Activated CD4-positive, alpha-beta memory T cell treated with anti-CD3 and anti-CD28 coated beads for 36 hours (primary cell): ENCODE measurements at regions not wholly inside any gene's neighbourhood (a gene's known extent, or its start where the extent isn't known, plus 50 kb on each side); places are given as distances from the start of the nearest gene placed in this dataset.
"Not testable (repeated sequence)": the region's sequence is repeated elsewhere in the genome, so short reads cannot be mapped to it uniquely, and the experiment has no call there.

ENCODE experiments used
- CTCF ChIA-PET: fragments of 350-600 bp; sonication (Branson Sonifier 250); formaldehyde crosslinking; loops from one replicate; lab custom pipeline; 2021; ENCODE audit warnings: antibody characterized with exemption, inconsistent platforms; lab: Charles Lee
- POLR2A ChIA-PET: fragments of 350-600 bp; sonication (Branson Sonifier 250); formaldehyde crosslinking; loops from one replicate; lab custom pipeline; 2021; ENCODE audit warnings: antibody characterized with exemption; lab: Charles Lee
- DNase-seq: peaks from one replicate; pipeline ENCODE4 v3.0.0-alpha.2; 2020
- H3K27ac Mint-ChIP-seq: one replicate; pipeline ENCODE4 v1.8.0; 2021; ENCODE audit warnings: mixed read lengths
- H3K27me3 Mint-ChIP-seq: one replicate; pipeline ENCODE4 v1.8.0; 2021; ENCODE audit warnings: mixed read lengths
- H3K36me3 Mint-ChIP-seq: one replicate; pipeline ENCODE4 v1.8.0; 2021; ENCODE audit warnings: mixed read lengths
- H3K4me1 Mint-ChIP-seq: one replicate; pipeline ENCODE4 v1.8.0; 2021; ENCODE audit warnings: low read depth, mixed read lengths
- H3K4me3 Mint-ChIP-seq: one replicate; pipeline ENCODE4 v1.8.0; 2021; ENCODE audit warnings: mild to moderate bottlenecking, mixed read lengths
- H3K9me3 Mint-ChIP-seq: one replicate; pipeline ENCODE4 v1.8.0; 2021; ENCODE audit warnings: mixed read lengths
- intact Hi-C: fragments of 100-400 bp; cut with micrococcal nuclease; formaldehyde crosslinking; loops from one replicate; pipeline ENCODE4 v1.15.1; 2023

DNA sequence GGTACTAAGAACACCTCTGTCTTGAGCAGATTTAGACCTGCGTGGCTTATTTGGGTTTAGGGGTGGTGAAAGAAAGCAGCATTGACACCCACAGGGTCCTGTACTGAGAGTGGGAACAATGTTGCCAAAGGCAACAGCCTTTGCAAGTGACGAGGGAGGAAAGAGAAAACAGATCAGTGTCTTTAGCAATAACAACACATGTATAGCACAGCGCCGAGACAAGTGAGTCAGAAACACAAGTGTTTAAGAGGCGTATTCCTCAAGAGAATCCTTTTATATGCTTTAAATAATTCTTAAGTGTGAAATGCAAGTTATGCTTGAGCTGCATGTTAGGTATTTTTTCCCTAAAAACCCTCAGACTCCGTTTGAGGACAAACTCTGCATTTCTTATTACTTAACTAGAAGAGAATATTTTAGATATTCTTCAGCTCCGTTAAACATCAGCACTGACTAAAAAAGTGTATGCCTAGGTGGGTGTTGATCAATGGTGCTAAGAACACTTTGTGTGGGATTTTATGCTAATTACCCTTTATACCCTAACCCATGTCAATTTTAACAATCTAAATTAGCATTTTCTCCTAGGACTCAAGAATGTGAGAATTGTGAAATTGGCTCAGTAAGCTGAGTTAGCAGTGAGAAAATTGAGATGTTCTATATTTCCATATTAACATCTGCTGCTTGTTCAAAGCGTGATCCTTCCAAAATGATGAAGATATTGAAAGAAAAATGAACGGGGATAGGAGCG, 1095.4 kb upstream of the CELF2 start:
- no peak overlapping the region for H3K27ac Mint-ChIP-seq
- H3K4me1 Mint-ChIP-seq, result no peaks in the 10 kb centered on the region
- ChIA-PET POLR2A (no interaction called here), CTCF (no interaction called here)
- peaks cover 1% of the 10 kb centered on the region for H3K27me3 Mint-ChIP-seq
- DNase-seq, result no peak
- intact Hi-C loops, result no loop called here
- H3K9me3 Mint-ChIP-seq, result no peaks in the 10 kb centered on the region
- H3K4me3 Mint-ChIP-seq, result no peak overlapping the region
- no peaks in the 10 kb centered on the region for H3K36me3 Mint-ChIP-seq

DNA sequence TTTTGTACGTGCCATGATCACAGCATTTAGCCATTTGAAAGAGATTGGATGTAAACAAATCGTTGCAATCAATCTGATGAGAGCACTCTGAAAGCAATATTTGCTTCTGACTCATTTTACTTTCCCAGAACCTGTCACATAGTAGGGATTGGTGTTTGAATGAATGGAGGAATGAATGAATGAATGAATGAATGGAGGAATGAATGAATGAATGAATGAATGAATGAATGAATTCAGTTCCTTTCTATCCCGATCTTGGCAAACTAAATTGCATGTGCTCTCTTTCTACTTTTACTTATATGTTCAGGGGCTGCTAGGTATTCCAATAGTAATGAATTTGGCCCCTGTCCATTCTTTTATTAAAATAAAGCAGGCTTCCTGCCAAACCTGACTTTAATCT, 1091.7 kb upstream of the CELF2 start:
- Mint-ChIP-seq H3K4me1 (no peaks in the 10 kb centered on the region), H3K27ac (no peak overlapping the region), H3K4me3 (no peak overlapping the region), H3K36me3 (no peaks in the 10 kb centered on the region), H3K27me3 (peaks cover 1% of the 10 kb centered on the region), H3K9me3 (no peaks in the 10 kb centered on the region)
- intact Hi-C loops, result no loop called here
- CTCF ChIA-PET, result no interaction called here
- POLR2A ChIA-PET, result no interaction called here
- DNase-seq, result no peak

DNA sequence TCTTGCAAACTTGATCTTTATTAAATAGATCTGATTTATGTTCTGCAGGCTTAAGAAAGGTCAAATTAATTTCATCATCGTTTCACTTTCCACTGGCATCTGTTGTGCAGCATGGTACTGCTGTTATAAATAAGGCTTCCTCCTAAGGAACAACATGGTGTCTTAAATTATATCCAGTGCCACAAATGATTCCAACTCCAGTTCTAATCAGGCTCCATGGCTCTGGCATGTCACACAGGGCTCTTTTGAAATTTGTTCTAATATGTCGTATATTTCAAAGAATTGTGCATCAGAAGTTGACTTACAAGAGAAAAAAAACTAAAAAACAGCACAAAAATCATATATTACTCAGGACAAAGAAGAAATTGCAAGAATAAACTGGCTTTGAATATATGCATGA, 1090.8 kb upstream of the CELF2 start:
- no peak for DNase-seq
- Mint-ChIP-seq H3K36me3 (no peaks in the 10 kb centered on the region), H3K27ac (no peak overlapping the region), H3K4me3 (no peak overlapping the region), H3K27me3 (peaks cover 1% of the 10 kb centered on the region), H3K9me3 (no peaks in the 10 kb centered on the region), H3K4me1 (no peaks in the 10 kb centered on the region)
- CTCF ChIA-PET, result no interaction called here
- intact Hi-C loops, result no loop called here
- POLR2A ChIA-PET, result no interaction called here

DNA sequence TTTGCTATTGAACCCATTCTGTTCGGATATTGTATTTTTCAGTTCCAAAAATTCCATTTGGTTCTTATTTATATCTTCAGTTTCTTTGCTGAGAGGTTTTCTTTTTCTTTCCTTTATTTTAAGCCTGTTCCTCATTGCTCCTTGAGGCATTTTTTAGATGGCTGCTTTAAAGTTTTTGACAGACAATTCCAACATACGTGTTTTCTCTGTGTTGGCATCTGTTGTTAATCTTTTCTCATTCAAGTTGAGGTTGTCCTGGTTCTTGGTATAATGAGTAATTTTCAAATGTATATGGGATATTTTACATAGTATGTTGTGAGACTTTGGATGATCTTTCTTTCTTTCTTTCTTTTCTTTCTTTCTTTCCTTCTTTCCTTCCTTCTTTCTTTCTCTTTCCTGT, 1078.0 kb upstream of the CELF2 start:
- CTCF ChIA-PET, result no interaction called here
- POLR2A ChIA-PET, result no interaction called here

DNA sequence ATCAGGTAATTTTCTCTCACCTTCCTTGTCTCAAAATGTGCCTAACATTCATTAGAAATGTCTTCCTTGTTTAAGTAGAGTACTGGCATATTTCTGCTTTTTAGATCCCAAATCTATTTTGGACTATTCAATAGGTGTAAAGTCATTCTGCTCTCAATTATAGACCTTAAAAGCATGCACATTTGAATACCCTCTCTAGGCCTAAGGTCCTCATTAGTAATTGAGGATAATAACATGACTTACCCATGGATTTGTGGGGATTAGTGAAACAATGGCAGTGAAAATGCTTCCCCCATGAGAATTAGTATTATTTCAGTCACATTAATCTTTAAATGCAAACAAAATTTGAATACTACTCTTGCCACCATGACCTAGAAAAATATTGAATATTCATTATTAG, 1073.0 kb upstream of the CELF2 start:
- intact Hi-C loops, result no loop called here
- ChIA-PET POLR2A (no interaction called here), CTCF (no interaction called here)
- H3K4me1 Mint-ChIP-seq, result no peaks in the 10 kb centered on the region
- H3K36me3 Mint-ChIP-seq, result no peaks in the 10 kb centered on the region
- no peak overlapping the region for H3K4me3 Mint-ChIP-seq
- no peak for DNase-seq
- no peaks in the 10 kb centered on the region for H3K9me3 Mint-ChIP-seq
- H3K27ac Mint-ChIP-seq, result no peak overlapping the region
- H3K27me3 Mint-ChIP-seq, result peaks cover 4% of the 10 kb centered on the region

More for the DNA sequence above, 1078.0 kb upstream of the CELF2 start:
- Mint-ChIP-seq H3K9me3 (no peaks in the 10 kb centered on the region), H3K27ac (no peak overlapping the region), H3K4me3 (no peak overlapping the region), H3K27me3 (no peaks in the 10 kb centered on the region), H3K4me1 (no peaks in the 10 kb centered on the region), H3K36me3 (no peaks in the 10 kb centered on the region)
- no peak for DNase-seq
- intact Hi-C loops, result no loop called here

DNA sequence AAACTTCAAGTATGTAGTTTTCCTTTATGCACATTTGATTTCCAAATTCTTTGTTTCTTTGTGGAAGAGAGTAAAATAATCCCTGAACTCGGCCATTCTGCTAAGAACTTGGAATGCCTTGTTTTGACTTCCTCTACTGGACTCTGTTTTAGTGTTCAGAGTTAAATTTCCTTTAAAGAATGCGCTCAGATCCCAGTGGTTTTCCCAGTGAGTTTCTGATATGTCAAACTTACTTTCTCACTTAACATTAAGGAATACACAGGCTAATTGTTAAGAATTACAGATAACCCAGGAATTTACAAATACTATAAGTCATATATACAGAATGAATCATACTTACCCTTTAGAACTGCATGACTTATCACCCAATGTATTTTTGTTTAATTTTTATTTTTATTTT, 1067.6 kb upstream of the CELF2 start:
- POLR2A ChIA-PET, result no interaction called here
- Mint-ChIP-seq H3K27ac (no peak overlapping the region), H3K4me3 (no peak overlapping the region), H3K4me1 (no peaks in the 10 kb centered on the region), H3K27me3 (peaks cover 5% of the 10 kb centered on the region), H3K9me3 (no peaks in the 10 kb centered on the region), H3K36me3 (no peaks in the 10 kb centered on the region)
- CTCF ChIA-PET, result no interaction called here
- no peak for DNase-seq
- intact Hi-C loops, result no loop called here

DNA sequence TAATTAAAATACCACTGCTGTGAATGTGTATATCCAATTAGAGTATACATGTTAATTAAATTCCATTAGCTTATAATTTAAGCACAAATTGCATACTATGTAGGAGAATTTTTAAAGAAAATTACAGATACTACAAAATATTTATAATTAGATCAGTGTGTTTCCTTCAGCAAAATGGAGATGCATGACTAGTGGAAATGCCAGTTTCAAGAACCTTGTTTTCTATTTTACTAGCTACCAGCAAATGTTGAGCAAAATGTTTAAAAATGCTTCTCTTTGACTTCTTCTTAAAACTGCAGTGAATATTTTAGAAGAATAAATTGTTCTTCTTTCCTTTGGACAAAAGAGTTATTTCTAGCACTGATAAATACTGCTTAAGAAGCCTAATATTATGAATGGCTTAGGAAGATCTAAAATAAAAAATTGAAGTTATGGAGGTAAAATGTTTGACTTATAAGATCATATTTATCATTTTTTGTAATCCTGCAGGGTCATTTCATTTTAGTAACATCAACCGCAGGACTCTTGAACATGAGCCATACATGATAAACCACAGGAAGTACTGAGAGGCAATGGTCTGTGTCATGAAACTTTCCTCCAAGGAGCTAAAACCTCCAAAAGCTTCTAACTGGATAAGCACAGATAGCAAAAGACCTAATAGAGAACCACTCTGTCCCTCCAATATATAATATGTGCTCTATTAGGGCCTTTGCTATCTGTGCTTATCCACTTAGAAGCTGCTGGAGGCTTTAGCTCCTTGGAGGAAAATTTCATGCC, 1066.0 kb upstream of the CELF2 start:
- H3K36me3 Mint-ChIP-seq, result no peaks in the 10 kb centered on the region
- intact Hi-C loops, result no loop called here
- no peak for DNase-seq
- H3K27me3 Mint-ChIP-seq, result peaks cover 5% of the 10 kb centered on the region
- H3K27ac Mint-ChIP-seq, result no peak overlapping the region
- H3K9me3 Mint-ChIP-seq, result no peaks in the 10 kb centered on the region
- no peaks in the 10 kb centered on the region for H3K4me1 Mint-ChIP-seq
- H3K4me3 Mint-ChIP-seq, result no peak overlapping the region
- POLR2A ChIA-PET, result no interaction called here
- CTCF ChIA-PET, result no interaction called here

DNA sequence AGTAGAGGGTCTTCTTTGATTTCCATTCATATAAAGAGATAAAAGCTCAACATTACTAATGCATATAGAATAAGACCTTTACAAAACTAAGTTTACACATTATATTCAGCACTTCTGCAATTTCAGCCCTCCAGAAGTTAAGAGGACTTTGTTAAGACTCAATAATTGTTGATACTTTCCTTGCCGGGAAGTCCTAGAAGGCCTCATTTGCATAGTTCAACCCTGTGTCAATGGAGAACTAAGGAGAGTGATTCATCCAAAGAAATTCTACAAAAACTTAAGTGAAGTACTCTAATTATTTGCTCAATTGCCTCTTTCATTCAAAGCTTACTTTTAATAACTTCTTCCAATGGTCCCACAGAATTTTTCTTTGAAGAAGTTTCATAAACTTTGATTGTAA, 1060.3 kb upstream of the CELF2 start:
- no peaks in the 10 kb centered on the region for H3K4me1 Mint-ChIP-seq
- H3K36me3 Mint-ChIP-seq, result no peaks in the 10 kb centered on the region
- intact Hi-C loops, result no loop called here
- H3K27me3 Mint-ChIP-seq, result peaks cover 1% of the 10 kb centered on the region
- ChIA-PET POLR2A (no interaction called here), CTCF (no interaction called here)
- peaks cover 4% of the 10 kb centered on the region for H3K9me3 Mint-ChIP-seq
- no peak overlapping the region for H3K27ac Mint-ChIP-seq
- no peak overlapping the region for H3K4me3 Mint-ChIP-seq
- DNase-seq, result no peak

DNA sequence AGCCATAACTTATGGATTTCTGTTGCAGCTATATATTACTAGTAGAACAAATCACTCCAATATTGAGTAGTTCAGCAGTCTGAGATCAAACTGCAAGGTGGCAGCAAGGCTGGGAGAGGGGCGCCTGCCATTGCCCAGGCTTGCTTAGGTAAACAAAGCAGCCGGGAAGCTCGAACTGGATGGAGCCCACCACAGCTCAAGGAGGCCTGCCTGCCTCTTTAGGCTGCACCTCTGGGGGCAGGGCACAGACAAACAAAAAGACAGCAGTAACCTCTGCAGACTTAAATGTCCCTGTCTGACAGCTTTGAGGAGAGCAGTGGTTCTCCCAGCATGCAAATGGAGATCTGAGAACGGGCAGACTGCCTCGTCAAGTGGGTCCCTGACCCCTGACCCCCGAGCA, 1059.8 kb upstream of the CELF2 start:
- H3K36me3 Mint-ChIP-seq, DNase-seq, H3K27ac Mint-ChIP-seq, CTCF ChIA-PET, H3K4me1 Mint-ChIP-seq, POLR2A ChIA-PET, H3K9me3 Mint-ChIP-seq, H3K4me3 Mint-ChIP-seq, H3K27me3 Mint-ChIP-seq, intact Hi-C loops: not testable (repeated sequence)

DNA sequence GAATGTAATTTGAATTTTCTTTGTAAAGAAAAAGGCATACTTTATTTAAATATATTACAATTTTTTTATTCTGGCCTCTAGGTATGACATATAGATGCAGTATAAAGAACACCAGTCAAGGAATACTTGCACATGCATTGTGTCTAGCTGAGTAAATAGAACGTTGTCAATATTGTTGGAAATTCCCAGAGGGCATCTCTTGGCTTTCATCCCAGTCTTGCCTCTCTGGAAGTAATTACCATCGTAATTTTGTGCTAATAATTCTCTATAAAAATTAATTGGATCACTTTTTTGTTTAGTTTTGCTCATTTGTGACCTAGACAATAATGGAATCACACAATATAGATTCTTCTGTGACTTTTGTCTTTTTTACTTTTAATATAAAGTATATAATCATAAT, 1052.3 kb upstream of the CELF2 start:
- H3K27me3 Mint-ChIP-seq, result peaks cover 2% of the 10 kb centered on the region

DNA sequence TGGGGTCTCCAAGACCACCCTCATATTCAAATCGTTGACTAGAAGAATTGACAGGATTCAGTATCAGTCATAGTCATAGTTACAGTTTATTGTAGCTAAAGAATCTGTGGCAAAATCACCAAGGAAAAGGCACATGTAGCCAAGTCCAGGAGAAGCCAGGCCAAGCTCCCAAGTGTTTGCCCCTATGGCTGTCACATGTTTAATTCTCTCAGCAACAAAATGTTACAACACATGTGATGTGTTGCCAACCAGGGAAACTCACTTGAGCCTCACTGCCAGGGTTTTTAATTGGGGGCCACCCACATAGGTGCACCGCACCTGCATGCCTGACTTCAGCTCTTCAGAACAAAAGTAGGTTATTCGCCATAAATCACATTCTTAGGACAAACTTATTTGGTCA, 1030.9 kb upstream of the CELF2 start:
- Mint-ChIP-seq H3K36me3 (no peaks in the 10 kb centered on the region), H3K27me3 (no peaks in the 10 kb centered on the region), H3K9me3 (peaks cover 12% of the 10 kb centered on the region), H3K4me3 (no peak overlapping the region), H3K4me1 (no peaks in the 10 kb centered on the region), H3K27ac (no peak overlapping the region)
- ChIA-PET CTCF (no interaction called here), POLR2A (no interaction called here)
- intact Hi-C loops, result no loop called here
- no peak for DNase-seq

More for the DNA sequence above, 1052.3 kb upstream of the CELF2 start:
- DNase-seq, result no peak
- Mint-ChIP-seq H3K9me3 (peaks cover 4% of the 10 kb centered on the region), H3K4me3 (no peak overlapping the region), H3K36me3 (no peaks in the 10 kb centered on the region), H3K4me1 (no peaks in the 10 kb centered on the region), H3K27ac (no peak overlapping the region)
- ChIA-PET CTCF (no interaction called here), POLR2A (no interaction called here)
- intact Hi-C loops, result no loop called here

DNA sequence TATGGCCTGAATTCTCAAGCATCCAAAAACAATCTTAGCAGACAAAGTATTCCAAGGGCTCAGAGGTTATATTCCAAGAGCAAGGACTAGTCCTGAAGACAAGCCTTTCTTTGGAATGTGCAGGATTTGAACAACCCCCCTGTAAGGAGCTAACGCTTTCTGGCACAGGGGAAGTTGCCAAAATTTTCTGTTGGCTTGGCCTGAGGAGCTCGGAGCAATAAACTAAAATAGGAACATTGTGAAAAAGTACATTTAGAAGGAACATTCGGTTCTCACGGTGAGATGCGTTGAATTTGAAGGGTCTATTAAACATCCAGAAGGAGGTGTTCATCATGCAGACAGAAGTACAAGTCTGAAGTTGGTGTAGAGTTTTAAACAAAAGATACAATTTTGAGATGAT, 1030.5 kb upstream of the CELF2 start:
- Mint-ChIP-seq H3K9me3 (peaks cover 12% of the 10 kb centered on the region), H3K36me3 (no peaks in the 10 kb centered on the region)
- CTCF ChIA-PET, result no interaction called here

DNA sequence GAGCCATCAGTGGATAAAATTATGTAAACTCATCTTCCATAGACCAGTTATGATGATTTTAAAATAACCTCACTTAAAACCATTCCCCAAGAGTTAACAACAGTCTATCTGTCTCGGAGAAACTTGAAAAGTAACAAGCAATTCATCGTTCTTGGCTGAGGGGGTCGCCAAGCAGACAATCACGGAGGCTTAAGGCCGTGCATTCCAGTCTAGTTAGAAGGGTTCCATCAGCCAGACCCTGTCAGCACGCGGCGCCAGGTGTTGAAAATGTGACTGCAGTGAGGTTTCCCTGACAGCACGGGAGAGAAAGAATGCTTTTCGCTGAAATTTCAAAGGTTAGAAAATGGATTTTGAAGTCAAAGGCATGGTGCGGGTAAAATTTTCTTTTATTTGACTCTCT, 1025.0 kb upstream of the CELF2 start:
- no peak overlapping the region for H3K4me3 Mint-ChIP-seq
- H3K27me3 Mint-ChIP-seq, result peaks cover 2% of the 10 kb centered on the region
- DNase-seq, result no peak
- H3K9me3 Mint-ChIP-seq, result no peaks in the 10 kb centered on the region
- no peaks in the 10 kb centered on the region for H3K4me1 Mint-ChIP-seq
- H3K36me3 Mint-ChIP-seq, result no peaks in the 10 kb centered on the region
- no peak overlapping the region for H3K27ac Mint-ChIP-seq
- intact Hi-C loops, result no loop called here
- POLR2A ChIA-PET, result no interaction called here
- CTCF ChIA-PET, result no interaction called here

More for the DNA sequence above, 1030.5 kb upstream of the CELF2 start:
- POLR2A ChIA-PET, result no interaction called here
- Mint-ChIP-seq H3K27ac (no peak overlapping the region), H3K4me3 (no peak overlapping the region), H3K4me1 (no peaks in the 10 kb centered on the region), H3K27me3 (no peaks in the 10 kb centered on the region)
- DNase-seq, result no peak
- intact Hi-C loops, result no loop called here
